Panc1 (cell line): ENCODE measurements at regions not wholly inside any gene's neighbourhood (a gene's known extent, or its start where the extent isn't known, plus 50 kb on each side); places are given as distances from the start of the nearest gene placed in this dataset.

ENCODE experiments used
- ATAC-seq: fragments of 200-7000 bp; cut with Tn5 transposase; 2 replicates; pipeline ENCODE4 v1.9.1; 2020; ENCODE audit warnings: mild to moderate bottlenecking, moderate library complexity
- BruUV-seq: library from RNA; stranded (reverse); fragments of 400-500 nt; replicated peaks from 2 replicates; lab custom pipeline; 2021; lab: Mats Ljungman, UMichigan
- CTCF ChIA-PET: fragments of 300-600 bp; sonication (Branson Sonifier 250); formaldehyde crosslinking; loops from one replicate; lab custom pipeline; 2022; ENCODE audit warnings: antibody characterized with exemption; lab: Charles Lee
- POLR2A ChIA-PET: fragments of 300-600 bp; sonication (Branson Sonifier 250); formaldehyde crosslinking; loops from one replicate; lab custom pipeline; 2022; ENCODE audit warnings: antibody characterized with exemption; lab: Charles Lee
- DNase-seq: peaks from one replicate; pipeline ENCODE4 v3.0.0-alpha.2; 2010; ENCODE audit warnings: low read depth, low spot score
- H3K27ac ChIP-seq: 2 replicates; pipeline ENCODE4 v1.5.1; 2011; ENCODE audit warnings: mild to moderate bottlenecking, low read length, inconsistent platforms
- H3K27me3 ChIP-seq: fragments of 200-500 bp; sonication (Bioruptor generic); 2 replicates; pipeline ENCODE4 v1.6.0; 2014; ENCODE audit warnings: low read length, inconsistent platforms; ENCODE audit not compliant: control insufficient read depth, insufficient read depth
- H3K36me3 ChIP-seq: fragments of 200-500 bp; sonication (Bioruptor generic); 2 replicates; pipeline ENCODE4 v1.5.1; 2014; ENCODE audit warnings: inconsistent platforms, mild to moderate bottlenecking, low read length, moderate library complexity; ENCODE audit not compliant: control insufficient read depth, insufficient read depth
- H3K4me1 ChIP-seq: 2 replicates; pipeline ENCODE4 v1.5.1; 2011; ENCODE audit warnings: inconsistent platforms, mild to moderate bottlenecking, low read length, moderate library complexity; ENCODE audit not compliant: control insufficient read depth, insufficient read depth
- H3K4me3 ChIP-seq, 2 experiments: 2 replicates each; pipeline ENCODE4 v1.5.1; 2011 to 2012; ENCODE audit warnings: low read depth in 2 of 2, low read length in 2 of 2, mild to moderate bottlenecking in 2 of 2, inconsistent platforms in 1 of 2, moderate library complexity in 1 of 2
- H3K9me3 ChIP-seq: fragments of 200-500 bp; sonication (Bioruptor generic); 2 replicates; pipeline ENCODE4 v1.5.1; 2014; ENCODE audit warnings: low read depth, mild to moderate bottlenecking, inconsistent platforms, low read length, moderate library complexity; ENCODE audit not compliant: control insufficient read depth, insufficient read depth
- CTCF ChIP-seq: fragments of 450-650 bp; IDR thresholded peaks from 2 replicates; pipeline ENCODE4 v1.5.1; 2017; ENCODE audit warnings: mild to moderate bottlenecking
- POLR2AphosphoS5 ChIP-seq: IDR thresholded peaks from 2 replicates; pipeline ENCODE4 v1.6.1; 2012; ENCODE audit warnings: mild to moderate bottlenecking, low read depth, low read length, moderate library complexity
- REST ChIP-seq, 2 experiments: IDR thresholded peaks; 2 replicates each; pipeline ENCODE4 v1.6.1; 2011 to 2012; ENCODE audit warnings: low read depth in 2 of 2, control low read depth in 1 of 2, low read length in 1 of 2, mild to moderate bottlenecking in 1 of 2, moderate library complexity in 1 of 2; ENCODE audit not compliant: insufficient read depth in 1 of 2
- SIN3A ChIP-seq: IDR thresholded peaks from 2 replicates; pipeline ENCODE4 v1.6.1; 2012; ENCODE audit warnings: low read depth, mild to moderate bottlenecking, low read length, moderate library complexity, borderline replicate concordance; ENCODE audit not compliant: insufficient read depth
- TCF7L2 ChIP-seq: IDR thresholded peaks from 2 replicates; pipeline ENCODE4 v1.6.1; 2011; ENCODE audit warnings: mild to moderate bottlenecking, low read depth, low read length, inconsistent platforms
- in situ Hi-C: cut with HindIII; loops from 2 replicates; pipeline ENCODE4 v1.10.0; 2016; ENCODE audit warnings: low sequenced_read_pairs, low pct_unique_long_range_greater_than_20kb
- intact Hi-C: fragments of 100-400 bp; cut with micrococcal nuclease; formaldehyde crosslinking; loops from one replicate; pipeline ENCODE4 v1.10.0; 2022; ENCODE audit not compliant: unreplicated experiment

- TF ChIP-seq SIN3A (no peak), CTCF (no peak), POLR2AphosphoS5 (no peak), REST (IDR thresholded peaks at IDR 0.05; ENCODE audit: insufficient read depth in 1 of 2, low read depth in 2 of 2, low read length in 1 of 2) (no peak), TCF7L2 (no peak)
- POLR2A ChIA-PET: no interaction called here
- DNase-seq (no peak), ATAC-seq (no peak)
- no peak overlapping the region for H3K4me3 ChIP-seq
- no peaks in the 10 kb centered on the region for H3K9me3 ChIP-seq
- in situ Hi-C loops: no loop called here
- BruUV-seq: no TSS peak
- CTCF ChIA-PET: no interaction called here
- intact Hi-C loops: no loop called here
- H3K4me1 ChIP-seq: no peaks in the 10 kb centered on the region
- H3K36me3 ChIP-seq: no peaks in the 10 kb centered on the region
- H3K27ac ChIP-seq: no peak overlapping the region
- H3K27me3 ChIP-seq: no peaks in the 10 kb centered on the region
These were observed 965.0 kb downstream of the DCDC2C start for GRCh38 chr2:4668381-4668780.

GRCh38 chr2:4670331-4670730 lies 967.0 kb downstream of the DCDC2C start:
- H3K4me1 ChIP-seq: no peaks in the 10 kb centered on the region
- no peak overlapping the region for H3K27ac ChIP-seq
- ChIA-PET CTCF (no interaction called here), POLR2A (no interaction called here)
- no TSS peak for BruUV-seq
- no peaks in the 10 kb centered on the region for H3K36me3 ChIP-seq
- no peak for TF ChIP-seq SIN3A
- no peak for TF ChIP-seq POLR2AphosphoS5
- no peak for TF ChIP-seq REST (IDR thresholded peaks at IDR 0.05; ENCODE audit: insufficient read depth in 1 of 2, low read depth in 2 of 2, low read length in 1 of 2)
- no peak for TF ChIP-seq CTCF
- no peak for TF ChIP-seq TCF7L2
- in situ Hi-C loops (no loop called here), intact Hi-C loops (no loop called here)
- H3K4me3 ChIP-seq: no peak overlapping the region
- no peak for DNase-seq
- ATAC-seq: no peak
- H3K27me3 ChIP-seq: no peaks in the 10 kb centered on the region
- no peaks in the 10 kb centered on the region for H3K9me3 ChIP-seq
